Ovary (tissue), 3 donors: ENCODE measurements at regions not wholly inside any gene's neighbourhood (a gene's known extent, or its start where the extent isn't known, plus 50 kb on each side); places are given as distances from the start of the nearest gene placed in this dataset.

ENCODE experiments used
- EP300 ChIP-seq: sonication (generic); formaldehyde crosslinking; IDR thresholded peaks from one replicate; pipeline ENCODE4 v1.6.1; 2017; ENCODE audit warnings: antibody characterized with exemption
- POLR2A ChIP-seq: fragments of 450-650 bp; IDR thresholded peaks from one replicate; pipeline ENCODE4 v1.6.1; 2017; ENCODE audit warnings: antibody characterized with exemption, mild to moderate bottlenecking, moderate library complexity
- TF ChIP-seq, protein P1 (sequence below), 3 donors: fragments of 450-650 bp in 2 of 3; fragments of 200-600 bp in 1 of 3; IDR thresholded peaks; one replicate each; pipeline versions ENCODE4 v1.5.1 to v1.8.0; 2016 to 2022; ENCODE audit warnings: antibody characterized with exemption in 3 of 3, mild to moderate bottlenecking in 1 of 3
- donor health status: DM: no; HTN: no; CAD: no.

DNA sequence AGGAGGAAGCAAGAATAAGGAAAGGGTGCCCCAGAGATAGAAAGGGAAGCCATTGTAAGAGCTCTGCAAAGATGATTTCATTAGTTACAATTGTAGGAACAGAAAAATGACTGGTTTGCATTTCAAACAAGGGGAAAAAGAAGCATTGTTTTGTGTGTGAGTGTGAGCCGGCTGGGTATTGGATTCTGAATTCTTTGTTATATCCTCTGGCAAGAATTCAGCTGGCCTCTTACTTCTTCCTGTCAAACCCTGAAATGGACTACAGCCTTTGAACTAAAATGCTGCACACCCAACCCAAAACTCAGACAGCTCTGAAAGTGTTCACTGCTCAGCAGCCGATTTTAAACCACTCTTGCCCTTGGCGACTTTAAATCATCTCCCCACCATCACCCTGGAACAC, 461.3 kb downstream of the PMP22 start:
- TF ChIP-seq, protein P1, sequence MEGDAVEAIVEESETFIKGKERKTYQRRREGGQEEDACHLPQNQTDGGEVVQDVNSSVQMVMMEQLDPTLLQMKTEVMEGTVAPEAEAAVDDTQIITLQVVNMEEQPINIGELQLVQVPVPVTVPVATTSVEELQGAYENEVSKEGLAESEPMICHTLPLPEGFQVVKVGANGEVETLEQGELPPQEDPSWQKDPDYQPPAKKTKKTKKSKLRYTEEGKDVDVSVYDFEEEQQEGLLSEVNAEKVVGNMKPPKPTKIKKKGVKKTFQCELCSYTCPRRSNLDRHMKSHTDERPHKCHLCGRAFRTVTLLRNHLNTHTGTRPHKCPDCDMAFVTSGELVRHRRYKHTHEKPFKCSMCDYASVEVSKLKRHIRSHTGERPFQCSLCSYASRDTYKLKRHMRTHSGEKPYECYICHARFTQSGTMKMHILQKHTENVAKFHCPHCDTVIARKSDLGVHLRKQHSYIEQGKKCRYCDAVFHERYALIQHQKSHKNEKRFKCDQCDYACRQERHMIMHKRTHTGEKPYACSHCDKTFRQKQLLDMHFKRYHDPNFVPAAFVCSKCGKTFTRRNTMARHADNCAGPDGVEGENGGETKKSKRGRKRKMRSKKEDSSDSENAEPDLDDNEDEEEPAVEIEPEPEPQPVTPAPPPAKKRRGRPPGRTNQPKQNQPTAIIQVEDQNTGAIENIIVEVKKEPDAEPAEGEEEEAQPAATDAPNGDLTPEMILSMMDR (IDR thresholded peaks at IDR 0.05), result no peak
- no peak for TF ChIP-seq POLR2A
- no peak for TF ChIP-seq EP300
